ENCODE measurements at regions not wholly inside any gene's neighbourhood (a gene's known extent, or its start where the extent isn't known, plus 50 kb on each side); places are given as distances from the start of the nearest gene placed in this dataset.

DNA sequence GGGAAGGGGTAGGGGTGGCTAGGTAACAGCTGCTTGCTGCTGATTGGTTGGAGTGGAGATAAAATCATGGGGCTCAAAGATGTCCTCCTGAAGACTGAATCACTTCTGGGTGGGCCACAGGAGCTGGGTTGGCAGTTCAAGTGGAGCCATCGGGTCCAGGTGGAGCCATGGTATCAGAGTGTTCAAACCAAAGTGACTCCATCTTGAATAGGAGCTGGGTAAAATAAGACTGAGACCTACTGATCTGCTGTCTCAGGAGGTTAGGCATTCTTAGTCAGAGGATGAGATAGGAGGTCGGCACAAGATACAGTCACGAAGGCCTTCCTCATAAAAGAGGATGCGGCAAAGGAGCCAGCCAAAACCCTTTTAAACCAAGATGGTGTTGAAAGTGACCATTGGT, 96.5 kb downstream of the RTP4 start (continued):
- TF ChIP-seq ETS1 (IDR thresholded peaks at IDR 0.05), result no peak
- no peak for TF ChIP-seq CREB1 (CRISPR knock-in tag; IDR thresholded peaks at IDR 0.05; ENCODE audit: low read depth)
- TF ChIP-seq STAT1 (IDR thresholded peaks at IDR 0.05; ENCODE audit: unreplicated experiment), result no peak
- TF ChIP-seq NANOG (IDR thresholded peaks at IDR 0.05; ENCODE audit: borderline replicate concordance), result no peak
- no peak for TF ChIP-seq ZNF114 (CRISPR knock-in tag; IDR thresholded peaks at IDR 0.05)
- no peak for TF ChIP-seq EZH2phosphoT487 (IDR thresholded peaks at IDR 0.05; ENCODE audit: unreplicated experiment)
- TF ChIP-seq CTCF (conservative IDR thresholded peaks at IDR 0.05; ENCODE audit: low read depth in 2 of 2), result no peak
- TF ChIP-seq REST (IDR thresholded peaks at IDR 0.05; ENCODE audit: unreplicated experiment), result no peak

- Histone ChIP-seq H3F3A (replicated peaks; ENCODE audit: low read depth) (no peaks in the 10 kb centered on the region), H3K4me2 (no peak overlapping the region), H3K36me3 (ENCODE audit: insufficient read depth) (0 out of 2 replicates have a peak, but pooled peaks cover 2% of the 10 kb centered on the region), H3K79me2 (replicated peaks; ENCODE audit: insufficient read depth) (no peaks in the 10 kb centered on the region), H3K9me2 (ENCODE audit: insufficient read depth) (peaks cover 10% of the 10 kb centered on the region), H3K27me3 (ENCODE audit: insufficient read depth) (no peaks in the 10 kb centered on the region), H3K27ac (ENCODE audit: low read depth) (no peak overlapping the region), H2AFZ (no peak overlapping the region), H4K20me1 (replicated peaks; ENCODE audit: insufficient read depth) (no peaks in the 10 kb centered on the region), H3K4me3 (no peak overlapping the region), H3K4me1 (ENCODE audit: insufficient read depth) (no peaks in the 10 kb centered on the region)
- no peak overlapping the region for H3K27ac Mint-ChIP-seq
- H3K9me3 Mint-ChIP-seq, result no peaks in the 10 kb centered on the region; the same call in 2 of the 3 replicates
- H3K27me3 Mint-ChIP-seq (ENCODE audit: insufficient read depth, low read depth, poor library complexity), result peaks cover 4% of the 10 kb centered on the region
- peaks cover 9% of the 10 kb centered on the region for H3K36me3 Mint-ChIP-seq (ENCODE audit: low read depth)
- peaks cover 21% of the 10 kb centered on the region for H3K4me1 Mint-ChIP-seq
- ATAC-seq (no peak), DNase-seq (ENCODE audit: low spot score) (no peak)
- H3K4me3 Mint-ChIP-seq, result no peak overlapping the region
- no peak for TF ChIP-seq POLR2AphosphoS5 (IDR thresholded peaks at IDR 0.05; ENCODE audit: low read depth)
- no peak for TF ChIP-seq ETS1 (IDR thresholded peaks at IDR 0.05)
- TF ChIP-seq JUNB (IDR thresholded peaks at IDR 0.05; ENCODE audit: unreplicated experiment), result no peak
- TF ChIP-seq REST (IDR thresholded peaks at IDR 0.05; ENCODE audit: unreplicated experiment), result no peak
- TF ChIP-seq NANOG (IDR thresholded peaks at IDR 0.05; ENCODE audit: borderline replicate concordance), result no peak
- no peak for TF ChIP-seq EZH2phosphoT487 (IDR thresholded peaks at IDR 0.05; ENCODE audit: unreplicated experiment)
- no peak for TF ChIP-seq CREB1 (CRISPR knock-in tag; IDR thresholded peaks at IDR 0.05; ENCODE audit: low read depth)
Observed at GRCh38 chr3:187458921-187459320, 90.7 kb downstream of the RTP4 start.

Measured in GM23338 (cell line).